ENCODE measurements at regions not wholly inside any gene's neighbourhood (a gene's known extent, or its start where the extent isn't known, plus 50 kb on each side); places are given as distances from the start of the nearest gene placed in this dataset.

DNA sequence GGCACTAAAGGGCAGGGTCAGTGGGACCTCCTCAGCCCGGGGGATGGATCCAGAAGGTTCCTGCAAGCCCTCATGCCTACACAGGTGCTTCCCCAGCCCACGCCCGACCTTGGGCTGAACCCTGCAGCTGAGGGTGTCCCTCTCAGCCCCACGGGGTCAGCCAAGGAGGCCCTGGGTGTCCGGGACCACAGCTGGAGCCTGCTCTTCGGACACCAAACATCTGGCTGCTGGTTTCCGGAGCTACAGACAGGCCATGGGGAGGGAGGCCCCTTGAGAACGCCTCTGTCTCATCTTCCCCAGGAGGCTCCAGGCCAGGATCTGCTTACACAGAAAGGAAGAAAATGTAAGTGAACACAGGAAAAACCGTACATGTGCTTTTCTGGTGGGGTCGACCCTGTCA, 355.7 kb downstream of the MN1 start:
- POLR2A ChIA-PET (ENCODE audit: low non-redundant PET), result no interaction called here
- no peaks in the 10 kb centered on the region for H3K9me3 ChIP-seq (ENCODE audit: low read depth, low read length, poor library complexity, severe bottlenecking)
- peaks cover 14% of the 10 kb centered on the region for H3K4me1 ChIP-seq (ENCODE audit: insufficient read depth, low read length, poor library complexity, severe bottlenecking)
- H3K27ac ChIP-seq (ENCODE audit: low read depth, low read length, poor library complexity, severe bottlenecking), result no peak overlapping the region
- H3K27me3 ChIP-seq (replicated peaks; ENCODE audit: insufficient read depth, low read depth, low read length, poor library complexity), result no peaks in the 10 kb centered on the region
- no TSS peak for BruUV-seq (replicated peaks)
- no peak for TF ChIP-seq EZH2 (IDR thresholded peaks at IDR 0.05; ENCODE audit: borderline replicate concordance, low read depth, low read length, poor library complexity, severe bottlenecking)
- TF ChIP-seq, protein P1, sequence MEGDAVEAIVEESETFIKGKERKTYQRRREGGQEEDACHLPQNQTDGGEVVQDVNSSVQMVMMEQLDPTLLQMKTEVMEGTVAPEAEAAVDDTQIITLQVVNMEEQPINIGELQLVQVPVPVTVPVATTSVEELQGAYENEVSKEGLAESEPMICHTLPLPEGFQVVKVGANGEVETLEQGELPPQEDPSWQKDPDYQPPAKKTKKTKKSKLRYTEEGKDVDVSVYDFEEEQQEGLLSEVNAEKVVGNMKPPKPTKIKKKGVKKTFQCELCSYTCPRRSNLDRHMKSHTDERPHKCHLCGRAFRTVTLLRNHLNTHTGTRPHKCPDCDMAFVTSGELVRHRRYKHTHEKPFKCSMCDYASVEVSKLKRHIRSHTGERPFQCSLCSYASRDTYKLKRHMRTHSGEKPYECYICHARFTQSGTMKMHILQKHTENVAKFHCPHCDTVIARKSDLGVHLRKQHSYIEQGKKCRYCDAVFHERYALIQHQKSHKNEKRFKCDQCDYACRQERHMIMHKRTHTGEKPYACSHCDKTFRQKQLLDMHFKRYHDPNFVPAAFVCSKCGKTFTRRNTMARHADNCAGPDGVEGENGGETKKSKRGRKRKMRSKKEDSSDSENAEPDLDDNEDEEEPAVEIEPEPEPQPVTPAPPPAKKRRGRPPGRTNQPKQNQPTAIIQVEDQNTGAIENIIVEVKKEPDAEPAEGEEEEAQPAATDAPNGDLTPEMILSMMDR (conservative IDR thresholded peaks at IDR 0.05; ENCODE audit: low read depth, low read length), result no peak
- CTCF ChIA-PET, result no interaction called here
- no peak overlapping the region for H3K4me3 ChIP-seq (ENCODE audit: low read depth, low read length, poor library complexity, severe bottlenecking)
- no peaks in the 10 kb centered on the region for H3K36me3 ChIP-seq (ENCODE audit: insufficient read depth, low read length, poor library complexity, severe bottlenecking)
- no peak for DNase-seq (ENCODE audit: low spot score)
- intact Hi-C loops (cut with micrococcal nuclease; ENCODE audit: unreplicated experiment), result no loop called here

DNA sequence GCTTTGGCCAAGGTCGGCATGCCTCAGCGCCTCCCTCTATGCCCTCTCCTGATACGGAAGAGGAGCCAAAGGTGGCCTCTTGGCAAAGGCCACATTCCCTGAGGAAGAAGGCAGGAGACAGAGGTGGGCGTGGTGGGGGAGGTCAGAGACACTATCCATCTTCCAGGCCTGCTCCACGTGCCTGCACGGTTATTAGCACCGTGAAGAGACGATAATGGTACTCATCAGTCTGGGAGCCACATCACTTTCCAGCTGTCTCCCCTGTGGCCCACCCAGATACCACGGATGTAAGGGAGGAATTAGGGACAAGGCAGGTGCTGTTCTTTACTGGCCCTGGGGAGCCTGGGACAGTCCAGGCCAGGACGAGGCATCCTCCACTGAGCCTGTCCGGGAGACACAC, 354.3 kb downstream of the MN1 start:
- Histone ChIP-seq H3K4me1 (ENCODE audit: insufficient read depth, low read length, poor library complexity, severe bottlenecking) (peaks cover 3% of the 10 kb centered on the region), H3K36me3 (ENCODE audit: insufficient read depth, low read length, poor library complexity, severe bottlenecking) (no peaks in the 10 kb centered on the region), H3K27ac (ENCODE audit: low read depth, low read length, poor library complexity, severe bottlenecking) (no peak overlapping the region), H3K9me3 (ENCODE audit: low read depth, low read length, poor library complexity, severe bottlenecking) (no peaks in the 10 kb centered on the region), H3K4me3 (ENCODE audit: low read depth, low read length, poor library complexity, severe bottlenecking) (no peak overlapping the region), H3K27me3 (replicated peaks; ENCODE audit: insufficient read depth, low read depth, low read length, poor library complexity) (no peaks in the 10 kb centered on the region)
- TF ChIP-seq, protein P1 (conservative IDR thresholded peaks at IDR 0.05; ENCODE audit: low read depth, low read length), result no peak
- TF ChIP-seq EZH2 (IDR thresholded peaks at IDR 0.05; ENCODE audit: borderline replicate concordance, low read depth, low read length, poor library complexity, severe bottlenecking), result no peak
- DNase-seq (ENCODE audit: low spot score), result no peak
- POLR2A ChIA-PET (ENCODE audit: low non-redundant PET), result no interaction called here
- CTCF ChIA-PET, result no interaction called here
- intact Hi-C loops (cut with micrococcal nuclease; ENCODE audit: unreplicated experiment), result no loop called here
- BruUV-seq (replicated peaks), result no TSS peak

DNA sequence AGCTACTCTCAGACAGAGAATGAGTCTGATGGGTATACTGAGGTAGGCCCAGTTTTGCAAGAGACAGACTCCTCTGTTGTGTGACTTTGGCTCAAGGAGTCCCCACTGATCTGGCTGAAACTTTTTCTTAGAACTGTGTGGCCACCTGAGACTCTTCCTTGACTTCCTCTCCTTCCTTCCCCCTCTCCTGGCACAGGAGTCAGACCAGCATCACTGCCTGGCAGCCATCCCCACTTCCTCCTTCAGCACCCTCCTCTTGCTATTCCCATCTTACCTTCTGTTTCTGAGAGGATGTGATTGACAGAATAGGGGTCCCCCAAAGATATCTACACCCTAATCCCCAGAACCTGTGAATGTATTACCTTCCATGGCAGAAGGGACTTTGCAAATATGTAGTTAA, 351.1 kb downstream of the MN1 start:
- no peak for TF ChIP-seq EZH2 (IDR thresholded peaks at IDR 0.05; ENCODE audit: borderline replicate concordance, low read depth, low read length, poor library complexity, severe bottlenecking)
- TF ChIP-seq, protein P1 (conservative IDR thresholded peaks at IDR 0.05; ENCODE audit: low read depth, low read length), result no peak
- Histone ChIP-seq H3K9me3 (ENCODE audit: low read depth, low read length, poor library complexity, severe bottlenecking) (no peaks in the 10 kb centered on the region), H3K27ac (ENCODE audit: low read depth, low read length, poor library complexity, severe bottlenecking) (no peak overlapping the region), H3K27me3 (replicated peaks; ENCODE audit: insufficient read depth, low read depth, low read length, poor library complexity) (no peaks in the 10 kb centered on the region), H3K4me1 (ENCODE audit: insufficient read depth, low read length, poor library complexity, severe bottlenecking) (peaks cover 2% of the 10 kb centered on the region), H3K4me3 (ENCODE audit: low read depth, low read length, poor library complexity, severe bottlenecking) (no peak overlapping the region), H3K36me3 (ENCODE audit: insufficient read depth, low read length, poor library complexity, severe bottlenecking) (no peaks in the 10 kb centered on the region)
- BruUV-seq (replicated peaks), result no TSS peak
- ChIA-PET CTCF (no interaction called here), POLR2A (ENCODE audit: low non-redundant PET) (no interaction called here)
- intact Hi-C loops (cut with micrococcal nuclease; ENCODE audit: unreplicated experiment), result no loop called here
- DNase-seq (ENCODE audit: low spot score), result no peak

All from A673 (cell line).